ENCODE measurements at regions not wholly inside any gene's neighbourhood (a gene's known extent, or its start where the extent isn't known, plus 50 kb on each side); places are given as distances from the start of the nearest gene placed in this dataset.

GRCh38 chrX:26026179-26026578 lies 112.0 kb upstream of the MAGEB18 start:
- no peaks in the 10 kb centered on the region for H3K27me3 ChIP-seq (ENCODE audit: control insufficient read depth in 2 of 2, insufficient read depth in 2 of 2, low read length in 2 of 2)
- H3K27ac ChIP-seq (ENCODE audit: low read depth, low read length) = no peak overlapping the region
- ATAC-seq (no peak), DNase-seq (no peak)
- no peak overlapping the region for H3K4me3 ChIP-seq (ENCODE audit: low read length)
- Mint-ChIP-seq H3K4me3 (no peak overlapping the region), H3K4me1 (no peaks in the 10 kb centered on the region), H3K27me3 (no peaks in the 10 kb centered on the region), H3K36me3 (no peaks in the 10 kb centered on the region), H3K27ac (no peak overlapping the region), H3K9me3 (peaks cover 0 to 4% (median 0%) of the 10 kb centered on the region in 11 donors)
- H3K9me3 ChIP-seq (ENCODE audit: control insufficient read depth in 2 of 3, low read length in 3 of 3) = no peaks in the 10 kb centered on the region
- ChIA-PET CTCF (no interaction called here), POLR2A (no interaction called here)
- no peaks in the 10 kb centered on the region for H3K36me3 ChIP-seq (ENCODE audit: control insufficient read depth in 2 of 3, insufficient read depth in 3 of 3, low read length in 3 of 3)
- intact Hi-C loops (cut with micrococcal nuclease) = no loop called here
- no peaks in the 10 kb centered on the region for H3K4me1 ChIP-seq (ENCODE audit: control insufficient read depth in 2 of 2, insufficient read depth in 2 of 2, low read length in 2 of 2)

DNA sequence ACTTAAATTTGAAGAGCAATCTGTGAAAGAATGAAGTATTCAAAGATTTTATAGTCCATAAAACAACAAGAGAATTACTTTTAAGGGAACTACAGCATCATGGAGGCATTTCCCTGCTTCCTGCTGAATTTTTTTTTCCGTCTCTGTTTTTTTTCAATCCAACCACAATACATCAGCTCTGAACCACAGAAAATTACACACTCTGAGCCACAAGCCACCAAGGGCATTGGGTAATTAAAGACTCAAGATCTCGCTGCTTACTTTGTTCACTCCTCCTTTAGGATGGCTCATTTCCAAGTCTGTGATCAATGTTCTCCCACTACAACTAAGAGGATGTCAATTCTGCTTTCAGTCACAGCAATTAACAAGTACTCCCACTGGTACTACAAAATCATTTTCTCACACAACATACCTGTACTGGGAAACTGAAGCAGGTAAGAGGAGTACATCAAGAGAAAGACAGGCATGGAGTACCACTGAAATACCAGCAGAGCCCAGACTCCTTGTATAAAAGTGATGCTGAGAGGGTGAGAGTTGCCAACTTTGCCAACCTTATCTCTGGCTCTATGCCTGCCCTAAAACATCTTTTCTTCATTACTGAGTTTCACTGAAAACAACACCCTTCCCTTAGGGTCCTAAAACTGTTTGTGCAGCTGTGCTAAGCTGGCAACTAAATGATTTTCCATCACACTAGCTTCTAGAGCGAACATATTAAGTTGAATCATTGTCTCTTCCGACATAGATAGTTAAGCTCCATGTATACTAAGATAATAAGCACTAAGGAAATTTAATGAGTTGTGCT lies 105.8 kb upstream of the MAGEB18 start:
- Mint-ChIP-seq H3K9me3 (peaks cover 0 to 5% (median 0%) of the 10 kb centered on the region in 11 donors), H3K27ac (no peak overlapping the region), H3K36me3 (no peaks in the 10 kb centered on the region), H3K27me3 (no peaks in the 10 kb centered on the region), H3K4me3 (no peak overlapping the region), H3K4me1 (no peaks in the 10 kb centered on the region)
- ChIA-PET CTCF (no interaction called here), POLR2A (no interaction called here)
- intact Hi-C loops (cut with micrococcal nuclease) = no loop called here
- no peak for ATAC-seq
- H3K9me3 ChIP-seq (ENCODE audit: control insufficient read depth in 2 of 3, low read length in 3 of 3) = no peaks in the 10 kb centered on the region
- DNase-seq = no peak
- H3K27me3 ChIP-seq (ENCODE audit: control insufficient read depth in 2 of 2, insufficient read depth in 2 of 2, low read length in 2 of 2) = no peaks in the 10 kb centered on the region
- no peaks in the 10 kb centered on the region for H3K36me3 ChIP-seq (ENCODE audit: control insufficient read depth in 2 of 3, insufficient read depth in 3 of 3, low read length in 3 of 3)
- no peaks in the 10 kb centered on the region for H3K4me1 ChIP-seq (ENCODE audit: control insufficient read depth in 2 of 2, insufficient read depth in 2 of 2, low read length in 2 of 2)
- H3K4me3 ChIP-seq (ENCODE audit: low read length) = no peak overlapping the region
- no peak overlapping the region for H3K27ac ChIP-seq (ENCODE audit: low read depth, low read length)

GRCh38 chrX:26037367-26037766 lies 100.8 kb upstream of the MAGEB18 start:
- peaks cover 0 to 5% (median 0%) of the 10 kb centered on the region in 11 donors for H3K9me3 Mint-ChIP-seq
- no peak for DNase-seq
- H3K36me3 ChIP-seq (ENCODE audit: control insufficient read depth in 2 of 3, insufficient read depth in 3 of 3, low read length in 3 of 3) = no peaks in the 10 kb centered on the region
- no peak overlapping the region for H3K27ac ChIP-seq (ENCODE audit: low read depth, low read length)
- no peaks in the 10 kb centered on the region for H3K4me1 ChIP-seq (ENCODE audit: control insufficient read depth in 2 of 2, insufficient read depth in 2 of 2, low read length in 2 of 2)
- POLR2A ChIA-PET = no interaction called here
- intact Hi-C loops (cut with micrococcal nuclease) = no loop called here
- ATAC-seq = no peak
- CTCF ChIA-PET = no interaction called here
- H3K27me3 Mint-ChIP-seq = no peaks in the 10 kb centered on the region
- H3K4me3 Mint-ChIP-seq = no peak overlapping the region
- no peaks in the 10 kb centered on the region for H3K9me3 ChIP-seq (ENCODE audit: control insufficient read depth in 2 of 3, low read length in 3 of 3)
- no peak overlapping the region for H3K27ac Mint-ChIP-seq
- no peaks in the 10 kb centered on the region for H3K4me1 Mint-ChIP-seq
- no peaks in the 10 kb centered on the region for H3K27me3 ChIP-seq (ENCODE audit: control insufficient read depth in 2 of 2, insufficient read depth in 2 of 2, low read length in 2 of 2)
- H3K36me3 Mint-ChIP-seq = no peaks in the 10 kb centered on the region
- no peak overlapping the region for H3K4me3 ChIP-seq (ENCODE audit: low read length)

DNA sequence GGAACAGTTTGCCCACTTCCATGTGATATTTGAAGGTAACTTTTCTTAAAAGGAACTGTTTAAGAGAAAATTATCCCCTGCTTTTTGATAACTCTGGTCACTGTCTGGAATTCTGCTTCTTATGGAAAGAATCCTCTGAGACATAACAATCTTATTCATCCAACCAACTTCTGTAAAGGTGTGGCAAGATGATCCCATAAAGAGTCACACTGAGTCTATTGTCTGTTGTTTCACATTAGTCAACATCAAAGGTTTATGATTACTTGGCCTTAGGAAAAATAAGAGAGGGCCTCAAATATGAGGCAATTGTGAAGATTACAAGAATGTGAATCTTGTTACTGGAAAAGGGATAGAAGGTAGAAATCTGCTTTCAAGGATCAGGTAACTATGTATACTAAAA lies 88.0 kb upstream of the MAGEB18 start:
- Histone ChIP-seq H3K36me3 (ENCODE audit: control insufficient read depth in 2 of 3, insufficient read depth in 3 of 3, low read length in 3 of 3) (no peaks in the 10 kb centered on the region), H3K4me1 (ENCODE audit: control insufficient read depth in 2 of 2, insufficient read depth in 2 of 2, low read length in 2 of 2) (no peaks in the 10 kb centered on the region), H3K9me3 (ENCODE audit: control insufficient read depth in 2 of 3, low read length in 3 of 3) (no peaks in the 10 kb centered on the region), H3K4me3 (ENCODE audit: low read length) (no peak overlapping the region), H3K27ac (ENCODE audit: low read depth, low read length) (no peak overlapping the region), H3K27me3 (ENCODE audit: control insufficient read depth in 2 of 2, insufficient read depth in 2 of 2, low read length in 2 of 2) (no peaks in the 10 kb centered on the region)
- POLR2A ChIA-PET = no interaction called here
- intact Hi-C loops (cut with micrococcal nuclease) = no loop called here
- no peaks in the 10 kb centered on the region for H3K4me1 Mint-ChIP-seq
- peaks cover 0 to 6% (median 0%) of the 10 kb centered on the region in 11 donors for H3K9me3 Mint-ChIP-seq
- ATAC-seq = no peak
- H3K4me3 Mint-ChIP-seq = no peak overlapping the region
- H3K36me3 Mint-ChIP-seq = no peaks in the 10 kb centered on the region
- no peak for DNase-seq
- no peaks in the 10 kb centered on the region for H3K27me3 Mint-ChIP-seq
- H3K27ac Mint-ChIP-seq = no peak overlapping the region
- CTCF ChIA-PET = no interaction called here

GRCh38 chrX:26070882-26071281 lies 67.3 kb upstream of the MAGEB18 start:
- intact Hi-C loops (cut with micrococcal nuclease) = no loop called here
- no peaks in the 10 kb centered on the region for H3K9me3 ChIP-seq (ENCODE audit: control insufficient read depth in 2 of 3, low read length in 3 of 3)
- Mint-ChIP-seq H3K9me3 (peaks cover 0 to 7% (median 0%) of the 10 kb centered on the region in 11 donors), H3K27me3 (no peaks in the 10 kb centered on the region), H3K4me1 (no peaks in the 10 kb centered on the region), H3K36me3 (no peaks in the 10 kb centered on the region), H3K4me3 (no peak overlapping the region), H3K27ac (no peak overlapping the region)
- ATAC-seq = no peak
- no peak overlapping the region for H3K27ac ChIP-seq (ENCODE audit: low read depth, low read length)
- no peak overlapping the region for H3K4me3 ChIP-seq (ENCODE audit: low read length)
- no peaks in the 10 kb centered on the region for H3K27me3 ChIP-seq (ENCODE audit: control insufficient read depth in 2 of 2, insufficient read depth in 2 of 2, low read length in 2 of 2)
- H3K36me3 ChIP-seq (ENCODE audit: control insufficient read depth in 2 of 3, insufficient read depth in 3 of 3, low read length in 3 of 3) = no peaks in the 10 kb centered on the region
- ChIA-PET POLR2A (no interaction called here), CTCF (no interaction called here)
- DNase-seq = no peak
- H3K4me1 ChIP-seq (ENCODE audit: control insufficient read depth in 2 of 2, insufficient read depth in 2 of 2, low read length in 2 of 2) = no peaks in the 10 kb centered on the region

- ATAC-seq = no peak
Observed at GRCh38 chrX:26071618-26072017, 66.5 kb upstream of the MAGEB18 start.

GRCh38 chrX:26083093-26083492 lies 55.0 kb upstream of the MAGEB18 start:
- Histone ChIP-seq H3K36me3 (ENCODE audit: control insufficient read depth in 2 of 3, insufficient read depth in 3 of 3, low read length in 3 of 3) (no peaks in the 10 kb centered on the region), H3K9me3 (ENCODE audit: control insufficient read depth in 2 of 3, low read length in 3 of 3) (no peaks in the 10 kb centered on the region), H3K27ac (ENCODE audit: low read depth, low read length) (no peak overlapping the region), H3K4me3 (ENCODE audit: low read length) (no peak overlapping the region), H3K4me1 (ENCODE audit: control insufficient read depth in 2 of 2, insufficient read depth in 2 of 2, low read length in 2 of 2) (no peaks in the 10 kb centered on the region), H3K27me3 (ENCODE audit: control insufficient read depth in 2 of 2, insufficient read depth in 2 of 2, low read length in 2 of 2) (no peaks in the 10 kb centered on the region)
- Mint-ChIP-seq H3K4me3 (no peak overlapping the region), H3K9me3 (peaks cover 0 to 3% (median 0%) of the 10 kb centered on the region in 11 donors), H3K4me1 (no peaks in the 10 kb centered on the region), H3K36me3 (no peaks in the 10 kb centered on the region), H3K27ac (no peak overlapping the region), H3K27me3 (no peaks in the 10 kb centered on the region)
- intact Hi-C loops (cut with micrococcal nuclease) = no loop called here
- DNase-seq = no peak
- CTCF ChIA-PET = no interaction called here
- POLR2A ChIA-PET = no interaction called here
- ATAC-seq = no peak

More at GRCh38 chrX:26071618-26072017, 66.5 kb upstream of the MAGEB18 start:
- no peaks in the 10 kb centered on the region for H3K36me3 Mint-ChIP-seq
- H3K27ac ChIP-seq (ENCODE audit: low read depth, low read length) = no peak overlapping the region
- no peak for DNase-seq
- ChIA-PET POLR2A (no interaction called here), CTCF (no interaction called here)
- H3K9me3 ChIP-seq (ENCODE audit: control insufficient read depth in 2 of 3, low read length in 3 of 3) = no peaks in the 10 kb centered on the region
- H3K9me3 Mint-ChIP-seq = peaks cover 0 to 7% (median under 1%) of the 10 kb centered on the region in 11 donors
- no peaks in the 10 kb centered on the region for H3K4me1 ChIP-seq (ENCODE audit: control insufficient read depth in 2 of 2, insufficient read depth in 2 of 2, low read length in 2 of 2)
- no peaks in the 10 kb centered on the region for H3K36me3 ChIP-seq (ENCODE audit: control insufficient read depth in 2 of 3, insufficient read depth in 3 of 3, low read length in 3 of 3)
- H3K27me3 ChIP-seq (ENCODE audit: control insufficient read depth in 2 of 2, insufficient read depth in 2 of 2, low read length in 2 of 2) = no peaks in the 10 kb centered on the region
- no peak overlapping the region for H3K4me3 ChIP-seq (ENCODE audit: low read length)
- intact Hi-C loops (cut with micrococcal nuclease) = no loop called here
- H3K27me3 Mint-ChIP-seq = no peaks in the 10 kb centered on the region
- no peak overlapping the region for H3K4me3 Mint-ChIP-seq
- H3K27ac Mint-ChIP-seq = no peak overlapping the region
- H3K4me1 Mint-ChIP-seq = no peaks in the 10 kb centered on the region

Data from naive thymus-derived CD4-positive, alpha-beta T cell (primary cell).